C4-2B (cell line): ENCODE measurements at regions not wholly inside any gene's neighbourhood (a gene's known extent, or its start where the extent isn't known, plus 50 kb on each side); places are given as distances from the start of the nearest gene placed in this dataset.

Source experiments
- CTCF ChIP-seq: fragments of 450-650 bp; conservative IDR thresholded peaks from 2 replicates; pipeline ENCODE4 v1.5.1; 2017; ENCODE audit warnings: mild to moderate bottlenecking
- ZFX ChIP-seq: fragments of 450-650 bp; IDR thresholded peaks from 2 replicates; pipeline ENCODE4 v1.6.1; 2017

- TF ChIP-seq CTCF (no peak), ZFX (no peak)
These were observed 139.6 kb downstream of the KLF6 start for GRCh38 chr10:3645406-3645805.
